GM19328 (cell line): ENCODE measurements at regions not wholly inside any gene's neighbourhood (a gene's known extent, or its start where the extent isn't known, plus 50 kb on each side); places are given as distances from the start of the nearest gene placed in this dataset.

Experiments
- ATAC-seq: cut with Tn5 transposase; IDR thresholded peaks from one replicate; pipeline ENCODE4 v1.9.1; 2021; ENCODE audit warnings: mild to moderate bottlenecking, moderate library complexity; ENCODE audit not compliant: unreplicated experiment

DNA sequence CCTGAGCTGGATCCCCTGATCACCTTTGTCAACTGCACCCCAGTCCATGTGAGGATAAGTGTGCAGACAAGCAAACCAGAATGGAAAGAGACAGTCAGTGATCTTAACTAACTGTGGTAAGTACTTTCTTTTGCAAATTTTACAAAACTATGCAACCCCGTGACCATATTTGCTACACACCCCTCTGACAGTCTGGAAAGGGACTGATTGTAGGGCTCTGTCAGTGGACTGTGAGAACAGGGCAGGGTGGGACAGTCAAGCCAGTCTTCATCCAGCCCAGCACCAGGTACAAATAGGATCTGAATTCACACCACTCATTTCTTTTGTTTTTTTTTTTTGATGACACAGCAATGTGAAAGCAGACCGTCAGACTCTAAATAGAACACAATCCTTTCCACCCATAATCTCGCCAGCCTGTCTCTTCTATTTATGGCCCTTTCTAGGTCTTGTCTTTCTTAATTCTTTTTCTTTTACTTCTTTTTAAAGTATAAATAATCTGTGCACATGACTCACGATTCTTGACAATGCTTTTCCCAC, 165.6 kb downstream of the ARL6IP6 start:
- no peak for ATAC-seq

DNA sequence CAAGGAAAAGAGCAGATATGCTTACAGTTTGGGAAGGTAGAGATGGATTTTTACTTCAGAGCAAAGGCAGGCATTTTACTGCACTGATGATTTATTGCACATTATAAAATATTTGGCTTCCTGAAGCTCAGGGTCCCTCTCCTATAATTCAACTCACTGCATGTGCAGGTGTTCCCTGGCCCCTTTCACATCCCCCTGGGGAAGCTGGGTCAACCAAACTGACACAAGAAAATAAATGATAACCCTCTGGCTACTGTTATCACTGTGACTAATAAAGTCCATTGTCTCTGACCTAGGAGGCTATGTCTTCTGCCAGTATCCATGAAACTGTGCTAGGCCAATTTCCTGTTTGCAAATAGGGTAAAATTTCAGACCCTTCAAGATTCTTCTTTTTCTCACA, 163.1 kb downstream of the ARL6IP6 start:
- ATAC-seq = no peak

- no peak for ATAC-seq
Measured at GRCh38 chr2:152879275-152879674, 160.9 kb downstream of the ARL6IP6 start.

- ATAC-seq = no peak
Measured at GRCh38 chr2:152875701-152876695, 157.6 kb downstream of the ARL6IP6 start.

DNA sequence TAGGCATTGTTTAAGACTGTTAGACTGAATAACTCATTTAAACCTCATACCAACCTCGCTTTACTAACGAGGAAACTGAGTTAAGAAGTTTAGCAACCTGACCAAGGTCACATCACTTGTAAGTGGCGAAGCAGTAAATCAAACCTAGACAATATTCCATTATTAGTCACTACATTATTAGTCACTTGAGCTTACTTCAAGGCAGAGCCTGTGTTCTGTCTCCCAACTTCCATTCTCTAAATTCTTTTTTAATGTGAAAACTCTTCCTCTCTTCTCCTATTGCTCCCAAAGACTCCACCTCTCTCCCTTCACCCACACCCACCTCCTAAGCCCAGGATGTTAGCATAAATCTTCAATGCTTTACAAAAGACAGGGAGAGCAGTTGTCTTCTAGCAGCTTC, 156.5 kb downstream of the ARL6IP6 start:
- ATAC-seq = no peak

GRCh38 chr2:152870239-152870638, 151.8 kb downstream of the ARL6IP6 start:
- no peak for ATAC-seq

DNA sequence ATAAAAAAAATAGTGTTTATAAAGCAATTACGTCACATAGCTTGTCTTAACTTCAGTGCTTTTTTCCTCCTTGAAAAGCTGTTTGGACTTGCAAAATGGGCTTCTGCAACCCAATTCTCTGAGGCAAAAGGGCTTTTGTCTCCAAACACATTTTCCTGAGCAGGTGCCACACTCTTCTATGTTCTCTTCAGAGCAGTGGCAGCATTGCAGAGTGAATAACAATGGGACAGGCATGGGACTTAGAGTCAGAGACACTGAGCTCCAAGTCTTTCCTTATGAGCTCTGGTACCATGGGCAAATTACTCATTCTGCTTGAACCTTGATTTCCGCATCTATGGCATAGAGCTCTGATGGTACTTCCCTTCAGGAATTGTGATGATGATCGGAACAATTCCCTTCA, 149.0 kb downstream of the ARL6IP6 start:
- no peak for ATAC-seq

- ATAC-seq = no peak
Measured at GRCh38 chr2:152864601-152865149, 146.3 kb downstream of the ARL6IP6 start.

- no peak for ATAC-seq
Measured at GRCh38 chr2:152863826-152864225, 145.4 kb downstream of the ARL6IP6 start.

DNA sequence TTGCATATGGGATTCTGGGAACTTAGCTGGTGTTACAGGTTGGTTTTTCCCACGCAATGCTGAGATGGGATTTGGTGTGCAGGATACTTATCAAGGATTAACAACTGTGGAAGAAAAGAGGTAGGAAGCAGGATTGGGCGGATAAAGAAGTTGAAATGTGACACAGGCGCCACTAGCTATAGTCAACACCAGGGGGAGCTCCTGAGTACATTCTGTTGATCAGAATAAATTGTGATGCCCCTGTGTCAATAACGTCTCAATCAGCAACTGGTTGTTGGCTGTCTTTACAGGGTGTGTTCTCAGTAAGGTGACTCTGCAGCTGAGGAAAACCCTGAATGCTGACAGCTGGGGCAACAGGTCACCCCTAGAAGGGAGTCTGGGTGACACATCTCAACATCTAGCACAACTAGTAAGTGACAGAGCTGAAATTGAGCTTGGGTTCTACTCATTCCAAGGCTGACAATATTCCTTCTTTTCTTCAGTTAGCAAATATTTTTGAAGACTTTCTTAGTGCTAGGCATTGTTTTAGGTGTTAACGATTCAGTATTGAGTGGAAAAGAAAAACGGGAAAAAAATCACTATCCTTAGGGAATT, 143.0 kb downstream of the ARL6IP6 start:
- ATAC-seq = no peak

DNA sequence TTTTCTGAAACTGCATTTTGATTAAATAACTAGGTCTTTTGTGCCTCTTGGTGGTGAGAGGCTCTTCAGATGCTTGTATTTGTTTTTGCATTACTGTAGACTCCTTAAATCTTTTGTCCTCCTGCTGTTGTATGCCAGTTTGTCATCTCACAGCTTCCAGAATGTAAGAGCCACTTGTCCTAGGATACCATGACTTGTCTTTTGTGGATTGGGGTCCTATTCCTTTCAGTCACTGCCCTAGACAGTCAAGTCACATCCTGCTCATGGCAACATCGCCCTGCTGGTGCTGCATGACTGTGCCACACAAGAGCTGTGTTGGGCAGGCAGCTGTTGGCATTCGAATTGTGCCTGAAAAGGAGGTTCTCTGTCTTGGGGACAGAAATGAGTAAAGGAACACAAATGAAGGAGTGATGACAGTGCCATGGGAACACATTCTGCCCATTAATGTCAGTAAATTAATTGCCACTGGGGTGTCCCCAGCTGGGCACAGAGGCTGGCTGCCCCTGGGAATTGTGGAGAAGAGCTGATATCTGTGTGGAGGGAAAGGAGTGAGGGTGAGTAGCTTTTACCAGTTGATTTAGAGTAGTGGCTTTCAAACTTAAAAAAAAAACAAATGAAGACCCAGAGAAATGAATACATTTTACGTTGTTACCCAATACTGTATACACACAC, 140.3 kb downstream of the ARL6IP6 start:
- ATAC-seq = no peak

GRCh38 chr2:152846697-152847470, 128.5 kb downstream of the ARL6IP6 start:
- ATAC-seq = no peak

DNA sequence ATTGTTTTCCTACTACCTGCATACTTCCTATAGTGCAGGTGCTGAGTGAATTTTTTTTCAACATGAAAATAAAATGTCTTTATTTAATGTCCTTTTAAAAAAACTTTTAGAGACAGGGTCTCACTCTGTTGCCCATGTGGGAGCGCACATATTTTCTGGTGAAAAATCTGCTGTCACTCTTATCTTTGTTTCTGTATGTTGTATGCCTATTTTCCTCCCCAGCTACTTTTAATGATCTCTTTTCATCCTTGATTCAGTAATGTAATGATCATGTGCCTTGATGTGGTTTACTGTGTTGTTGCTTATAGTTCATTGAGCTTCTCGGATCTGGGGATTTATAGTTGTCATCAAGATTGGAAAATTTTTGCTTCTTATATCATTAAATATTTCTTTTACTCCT, 117.3 kb downstream of the ARL6IP6 start:
- ATAC-seq = no peak

GRCh38 chr2:152827944-152828343, 109.5 kb downstream of the ARL6IP6 start:
- ATAC-seq = no peak

- no peak for ATAC-seq
Measured at GRCh38 chr2:152826581-152827279, 108.3 kb downstream of the ARL6IP6 start.

DNA sequence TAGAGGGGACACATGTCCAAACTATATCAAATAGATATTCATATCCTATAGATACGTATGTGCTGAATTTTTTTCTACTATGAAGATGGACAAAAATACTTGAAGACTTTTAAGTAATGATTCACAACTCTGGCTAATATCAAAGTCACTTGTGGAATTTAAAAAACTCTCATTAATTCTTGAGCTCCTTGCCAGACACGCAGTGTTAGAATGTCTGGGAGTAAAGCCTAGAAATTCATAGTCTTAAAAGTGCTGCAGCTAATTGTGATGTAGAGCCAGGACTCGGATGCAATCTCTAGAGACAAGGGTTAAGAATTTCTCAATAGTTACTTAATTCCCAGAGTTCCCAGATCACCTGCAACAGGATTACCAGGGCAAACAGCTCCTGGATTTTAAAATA, 107.4 kb downstream of the ARL6IP6 start:
- ATAC-seq = no peak

GRCh38 chr2:152823905-152824304, 105.5 kb downstream of the ARL6IP6 start:
- ATAC-seq = no peak

DNA sequence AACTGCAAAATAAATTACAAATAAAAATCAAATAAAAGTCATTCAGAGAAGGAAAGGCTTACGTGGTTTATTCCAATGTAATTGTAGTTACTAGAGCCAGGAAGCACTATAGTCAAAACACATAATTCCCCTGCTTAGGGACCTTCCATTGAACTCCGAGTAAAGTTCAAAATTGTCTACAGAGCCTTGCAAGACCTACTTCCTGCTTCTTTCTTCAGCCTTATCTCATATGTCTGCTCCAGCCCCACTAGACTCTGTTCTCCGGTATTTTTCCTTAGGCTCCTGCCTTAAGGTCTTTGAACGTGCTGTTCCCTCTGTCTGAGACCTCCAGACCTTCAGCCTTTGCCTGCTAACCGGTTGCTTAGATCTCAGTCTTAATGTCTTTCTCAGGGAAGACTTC, 104.3 kb downstream of the ARL6IP6 start:
- no peak for ATAC-seq

DNA sequence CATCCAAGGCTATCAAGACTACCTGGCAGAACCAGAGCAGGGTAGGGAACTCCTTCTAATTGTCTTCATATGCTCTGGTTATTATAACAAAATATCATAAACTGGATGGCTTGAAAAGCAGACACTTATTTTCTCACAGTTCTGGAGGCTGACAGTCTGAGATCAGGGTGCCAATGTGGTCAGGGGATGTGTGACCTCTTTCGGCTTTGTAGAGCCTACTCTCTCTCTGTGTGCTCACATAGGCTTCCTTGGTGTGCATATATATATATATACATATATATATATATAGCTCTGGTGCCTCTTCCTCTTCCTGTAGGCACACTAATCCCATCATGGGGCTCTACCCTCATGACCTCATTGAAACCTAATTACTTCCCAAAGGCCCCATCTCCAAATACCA, 101.6 kb downstream of the ARL6IP6 start:
- no peak for ATAC-seq
